ENCODE measurements at regions not wholly inside any gene's neighbourhood (a gene's known extent, or its start where the extent isn't known, plus 50 kb on each side); places are given as distances from the start of the nearest gene placed in this dataset.
A peak's percentile ranks its signal among the peaks of the same experiment; 100 is the strongest.
"Not testable (repeated sequence)": the region's sequence is repeated elsewhere in the genome, so short reads cannot be mapped to it uniquely, and the experiment has no call there.

- Mint-ChIP-seq H3K27me3 (ENCODE audit: low read depth) (no peaks in the 10 kb centered on the region), H3K9me3 (peaks cover 16% of the 10 kb centered on the region), H3K36me3 (no peaks in the 10 kb centered on the region), H3K4me3 (no peak overlapping the region), H3K4me1 (peaks cover 20% of the 10 kb centered on the region), H3K27ac (no peak overlapping the region)
- no peak for TF ChIP-seq CTCF (IDR thresholded peaks at IDR 0.05; ENCODE audit: unreplicated experiment)
- no peak for DNase-seq (ENCODE audit: low spot score in 2 of 2, unreplicated experiment in 2 of 2)
Observed at GRCh38 chr12:102329883-102330282, 132.2 kb upstream of the PMCH start.

- TF ChIP-seq CTCF (IDR thresholded peaks at IDR 0.05; ENCODE audit: unreplicated experiment): no peak
- H3K9me3 Mint-ChIP-seq: peaks cover 1% of the 10 kb centered on the region
- no peaks in the 10 kb centered on the region for H3K27me3 Mint-ChIP-seq (ENCODE audit: low read depth)
- H3K27ac Mint-ChIP-seq: no peak overlapping the region
- no peak for DNase-seq (ENCODE audit: low spot score in 2 of 2, unreplicated experiment in 2 of 2)
- no peak overlapping the region for H3K4me3 Mint-ChIP-seq
- H3K4me1 Mint-ChIP-seq: peaks cover 25% of the 10 kb centered on the region
- H3K36me3 Mint-ChIP-seq: no peaks in the 10 kb centered on the region
Observed at GRCh38 chr12:102326982-102327381, 129.3 kb upstream of the PMCH start.

- Mint-ChIP-seq H3K4me1 (peaks cover 25% of the 10 kb centered on the region), H3K9me3 (peaks cover 10% of the 10 kb centered on the region)
- not testable (repeated sequence) for H3K4me3 Mint-ChIP-seq; H3K27me3 Mint-ChIP-seq (ENCODE audit: low read depth); H3K36me3 Mint-ChIP-seq; DNase-seq (ENCODE audit: low spot score in 2 of 2, unreplicated experiment in 2 of 2); H3K27ac Mint-ChIP-seq
Observed at GRCh38 chr12:102325108-102325507, 127.5 kb upstream of the PMCH start.

GRCh38 chr12:102323799-102324198, 126.2 kb upstream of the PMCH start:
- no peak for TF ChIP-seq CTCF (IDR thresholded peaks at IDR 0.05; ENCODE audit: unreplicated experiment)
- no peaks in the 10 kb centered on the region for H3K36me3 Mint-ChIP-seq
- H3K27ac Mint-ChIP-seq: peak overlapping the region; percentile 1
- no peak overlapping the region for H3K4me3 Mint-ChIP-seq
- H3K4me1 Mint-ChIP-seq: peaks cover 25% of the 10 kb centered on the region
- DNase-seq (ENCODE audit: low spot score in 2 of 2, unreplicated experiment in 2 of 2): no peak
- H3K9me3 Mint-ChIP-seq: peaks cover 10% of the 10 kb centered on the region
- H3K27me3 Mint-ChIP-seq (ENCODE audit: low read depth): no peaks in the 10 kb centered on the region

- H3K9me3 Mint-ChIP-seq: peaks cover 10% of the 10 kb centered on the region
- TF ChIP-seq CTCF (IDR thresholded peaks at IDR 0.05; ENCODE audit: unreplicated experiment): no peak
Observed at GRCh38 chr12:102322254-102322653, 124.6 kb upstream of the PMCH start.

GRCh38 chr12:102321305-102322082, 123.9 kb upstream of the PMCH start:
- no peak for DNase-seq (ENCODE audit: low spot score in 2 of 2, unreplicated experiment in 2 of 2)
- H3K4me1 Mint-ChIP-seq: peaks cover 12% of the 10 kb centered on the region
- H3K36me3 Mint-ChIP-seq: no peaks in the 10 kb centered on the region
- no peak overlapping the region for H3K27ac Mint-ChIP-seq
- peaks cover 3% of the 10 kb centered on the region for H3K27me3 Mint-ChIP-seq (ENCODE audit: low read depth)
- H3K4me3 Mint-ChIP-seq: no peak overlapping the region
- no peak for TF ChIP-seq CTCF (IDR thresholded peaks at IDR 0.05; ENCODE audit: unreplicated experiment)
- H3K9me3 Mint-ChIP-seq: peaks cover 10% of the 10 kb centered on the region

More at GRCh38 chr12:102322254-102322653, 124.6 kb upstream of the PMCH start:
- no peak overlapping the region for H3K4me3 Mint-ChIP-seq
- H3K36me3 Mint-ChIP-seq: no peaks in the 10 kb centered on the region
- no peak overlapping the region for H3K27ac Mint-ChIP-seq
- no peak for DNase-seq (ENCODE audit: low spot score in 2 of 2, unreplicated experiment in 2 of 2)
- peaks cover 3% of the 10 kb centered on the region for H3K27me3 Mint-ChIP-seq (ENCODE audit: low read depth)
- H3K4me1 Mint-ChIP-seq: peaks cover 19% of the 10 kb centered on the region

All from mesothelial cell of epicardium (in vitro differentiated cells).